Left hindlimb (tissue), 1 donor: ENCODE measurements at regions not wholly inside any gene's neighbourhood (a gene's known extent, or its start where the extent isn't known, plus 50 kb on each side); places are given as distances from the start of the nearest gene placed in this dataset.
A peak's percentile ranks its signal among the peaks of the same experiment; 100 is the strongest.

Experiments
- DNase-seq: peaks from one replicate; pipeline ENCODE4 v3.0.0-alpha.2; 2018

GRCh38 chr1:228923973-228924686 lies 188.9 kb downstream of the RHOU start:
- DNase-seq: no peak

GRCh38 chr1:228925691-228926090 lies 190.4 kb downstream of the RHOU start:
- DNase-seq: no peak

GRCh38 chr1:228927421-228927820 lies 192.1 kb downstream of the RHOU start:
- no peak for DNase-seq

GRCh38 chr1:228927946-228928898 lies 192.9 kb downstream of the RHOU start:
- no peak for DNase-seq

GRCh38 chr1:228929476-228930027 lies 194.3 kb downstream of the RHOU start:
- no peak for DNase-seq

GRCh38 chr1:228930479-228930957 lies 195.2 kb downstream of the RHOU start:
- no peak for DNase-seq

GRCh38 chr1:228933753-228934152 lies 198.5 kb downstream of the RHOU start:
- no peak for DNase-seq

- no peak for DNase-seq
Observed at GRCh38 chr1:228935198-228935663, 200.0 kb downstream of the RHOU start.

GRCh38 chr1:228935855-228936727 lies 200.8 kb downstream of the RHOU start:
- DNase-seq: no peak

GRCh38 chr1:228936881-228937280 lies 201.6 kb downstream of the RHOU start:
- no peak for DNase-seq

GRCh38 chr1:228937351-228937750 lies 202.1 kb downstream of the RHOU start:
- DNase-seq: no peak

GRCh38 chr1:228937851-228938536 lies 202.7 kb downstream of the RHOU start:
- no peak for DNase-seq

- peak; percentile 60 for DNase-seq
Observed at GRCh38 chr1:228938537-228938901, 203.2 kb downstream of the RHOU start.

- no peak for DNase-seq
Observed at GRCh38 chr1:228939001-228939691, 203.9 kb downstream of the RHOU start.

GRCh38 chr1:228939881-228940392 lies 204.7 kb downstream of the RHOU start:
- no peak for DNase-seq

- no peak for DNase-seq
Observed at GRCh38 chr1:228940526-228940925, 205.2 kb downstream of the RHOU start.

- DNase-seq: no peak
Observed at GRCh38 chr1:228940926-228941325, 205.6 kb downstream of the RHOU start.

- DNase-seq: no peak
Observed at GRCh38 chr1:228941666-228942065, 206.4 kb downstream of the RHOU start.

- no peak for DNase-seq
Observed at GRCh38 chr1:228943436-228943835, 208.2 kb downstream of the RHOU start.

- no peak for DNase-seq
Observed at GRCh38 chr1:228944296-228944695, 209.0 kb downstream of the RHOU start.

GRCh38 chr1:228944935-228945371 lies 209.7 kb downstream of the RHOU start:
- no peak for DNase-seq
